Fibroblast of mammary gland (primary cell): ENCODE measurements at regions not wholly inside any gene's neighbourhood (a gene's known extent, or its start where the extent isn't known, plus 50 kb on each side); places are given as distances from the start of the nearest gene placed in this dataset.

Experiments used
- DNase-seq: peaks from one replicate; pipeline ENCODE4 v3.0.0-alpha.2; 2010; ENCODE audit warnings: low read depth
- H3K4me3 ChIP-seq: 2 replicates; pipeline ENCODE4 v1.5.1; 2011; ENCODE audit warnings: low read depth, mild to moderate bottlenecking, low read length, moderate library complexity; ENCODE audit not compliant: control insufficient read depth
- TF ChIP-seq, protein P1 (sequence below): conservative IDR thresholded peaks from 2 replicates; pipeline ENCODE4 v1.5.1; 2011; ENCODE audit warnings: low read depth, low read length, inconsistent platforms; ENCODE audit not compliant: control insufficient read depth, insufficient read depth

DNA sequence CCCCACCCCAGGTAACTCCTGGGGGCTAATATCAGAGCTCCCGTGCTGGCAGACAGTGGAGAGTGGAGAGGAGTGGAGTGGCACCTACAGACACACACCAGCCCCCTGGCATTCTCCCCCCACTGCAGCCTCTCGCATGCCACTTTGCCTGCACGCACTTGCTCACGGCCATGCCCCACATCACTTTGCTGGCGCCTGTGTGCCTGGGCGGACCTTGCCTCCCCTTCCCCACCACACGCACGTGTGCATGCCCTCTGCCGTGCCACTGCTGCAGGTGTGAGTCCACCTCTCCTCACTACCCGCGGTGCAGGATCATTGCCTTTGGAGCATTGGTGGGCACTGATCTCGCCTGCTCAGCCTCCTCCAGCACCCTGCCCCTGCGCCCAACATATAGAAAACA, 72.6 kb upstream of the DOK6 start:
- no peak overlapping the region for H3K4me3 ChIP-seq
- DNase-seq: no peak
- TF ChIP-seq, protein P1, sequence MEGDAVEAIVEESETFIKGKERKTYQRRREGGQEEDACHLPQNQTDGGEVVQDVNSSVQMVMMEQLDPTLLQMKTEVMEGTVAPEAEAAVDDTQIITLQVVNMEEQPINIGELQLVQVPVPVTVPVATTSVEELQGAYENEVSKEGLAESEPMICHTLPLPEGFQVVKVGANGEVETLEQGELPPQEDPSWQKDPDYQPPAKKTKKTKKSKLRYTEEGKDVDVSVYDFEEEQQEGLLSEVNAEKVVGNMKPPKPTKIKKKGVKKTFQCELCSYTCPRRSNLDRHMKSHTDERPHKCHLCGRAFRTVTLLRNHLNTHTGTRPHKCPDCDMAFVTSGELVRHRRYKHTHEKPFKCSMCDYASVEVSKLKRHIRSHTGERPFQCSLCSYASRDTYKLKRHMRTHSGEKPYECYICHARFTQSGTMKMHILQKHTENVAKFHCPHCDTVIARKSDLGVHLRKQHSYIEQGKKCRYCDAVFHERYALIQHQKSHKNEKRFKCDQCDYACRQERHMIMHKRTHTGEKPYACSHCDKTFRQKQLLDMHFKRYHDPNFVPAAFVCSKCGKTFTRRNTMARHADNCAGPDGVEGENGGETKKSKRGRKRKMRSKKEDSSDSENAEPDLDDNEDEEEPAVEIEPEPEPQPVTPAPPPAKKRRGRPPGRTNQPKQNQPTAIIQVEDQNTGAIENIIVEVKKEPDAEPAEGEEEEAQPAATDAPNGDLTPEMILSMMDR: no peak

DNA sequence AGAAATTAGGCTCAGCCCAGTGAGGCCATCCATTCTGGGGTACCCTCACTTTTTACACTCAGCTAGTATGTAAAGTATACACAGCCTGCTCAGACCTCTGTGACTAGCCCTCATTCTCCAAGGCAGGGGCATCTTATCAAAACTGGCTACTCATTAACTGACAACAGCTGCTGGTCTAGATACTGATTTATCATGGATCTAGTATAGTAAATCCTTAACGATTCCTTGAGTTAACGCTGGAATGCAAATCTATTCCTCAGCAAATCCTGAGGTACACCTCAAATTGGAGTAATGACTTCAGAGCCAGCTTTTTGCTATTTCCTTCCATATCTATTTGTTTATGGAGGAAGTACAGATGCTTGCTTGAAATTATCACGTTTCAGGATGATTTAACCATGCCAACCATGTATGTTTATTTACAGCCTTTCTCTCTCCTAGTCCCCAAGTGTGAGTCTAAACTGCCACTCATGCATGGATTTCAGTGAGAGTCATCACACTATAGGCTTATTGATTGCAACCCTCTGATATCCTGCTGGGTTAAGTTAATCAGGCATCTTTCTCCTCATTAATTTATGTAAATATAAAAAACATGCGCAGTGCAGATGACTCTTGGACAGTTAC, 70.2 kb upstream of the DOK6 start:
- no peak overlapping the region for H3K4me3 ChIP-seq
- no peak for DNase-seq
- TF ChIP-seq, protein P1: no peak

DNA sequence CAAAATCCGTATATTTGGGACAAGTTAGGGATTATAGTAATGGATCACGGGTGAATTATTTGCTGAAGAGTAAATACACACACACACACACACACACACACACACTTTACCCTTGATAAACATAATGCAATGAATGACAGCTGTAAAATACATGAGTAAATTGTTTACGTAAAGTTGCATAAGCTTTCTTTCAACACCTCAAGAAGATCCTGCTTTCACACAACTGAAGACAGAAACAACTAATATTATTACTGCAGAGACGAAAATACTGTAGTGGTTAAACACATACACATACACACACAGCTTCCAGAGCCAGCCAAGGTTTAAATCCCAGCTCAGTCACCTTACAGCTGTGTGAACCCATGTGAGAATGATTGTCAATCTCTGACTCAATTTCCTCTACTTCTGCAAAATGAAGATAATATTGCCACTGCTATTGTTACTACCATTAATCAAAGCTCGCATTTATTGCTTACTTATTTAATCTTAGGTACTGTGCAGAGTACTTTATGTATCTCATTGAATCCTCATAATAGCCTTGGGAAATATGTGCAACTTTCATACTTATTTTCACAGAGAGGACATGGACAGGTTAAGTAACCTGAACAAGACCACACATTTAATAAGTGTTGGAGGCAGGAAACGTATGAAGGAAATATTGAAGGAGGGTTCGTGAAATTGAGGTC, 50.6 kb upstream of the DOK6 start:
- no peak overlapping the region for H3K4me3 ChIP-seq
- TF ChIP-seq, protein P1: no peak

More for the DNA sequence above, 50.6 kb upstream of the DOK6 start:
- DNase-seq: no peak
